H1 (cell line): ENCODE measurements at regions not wholly inside any gene's neighbourhood (a gene's known extent, or its start where the extent isn't known, plus 50 kb on each side); places are given as distances from the start of the nearest gene placed in this dataset.

Experiments used
- CTCF ChIA-PET: fragments of 300-600 bp; sonication (Branson Sonifier 250); formaldehyde crosslinking; loops from one replicate; lab custom pipeline; 2021; ENCODE audit not compliant: partially characterized antibody; lab: Charles Lee
- POLR2A ChIA-PET: fragments of 300-600 bp; sonication (Branson Sonifier 250); formaldehyde crosslinking; loops from one replicate; lab custom pipeline; 2021; ENCODE audit warnings: inconsistent platforms; ENCODE audit not compliant: partially characterized antibody; lab: Charles Lee
- DNase-seq, 2 experiments: peaks; one replicate each; pipeline versions ENCODE4 v3.0.0 to v3.0.0-alpha.2; 2010 to 2022; ENCODE audit warnings: low spot score in 2 of 2, low read depth in 1 of 2, mixed read lengths in 1 of 2
- FAIRE-seq: peaks from 2 replicates; lab custom pipeline; 2011; peaks lifted over from hg19 to GRCh38; lab: Jason Lieb, UNC
- H2AFZ ChIP-seq: 2 replicates; pipeline ENCODE4 v1.8.1; 2012; ENCODE audit warnings: low read length, inconsistent platforms
- H2AK5ac ChIP-seq: 2 replicates; pipeline ENCODE4 v1.6.1; 2013; ENCODE audit warnings: low read depth, low read length
- H2BK120ac ChIP-seq: replicated peaks from 2 replicates; pipeline ENCODE3; 2013; ENCODE audit warnings: low read depth, low read length, inconsistent platforms
- H2BK12ac ChIP-seq: 2 replicates; pipeline ENCODE4 v1.6.1; 2013; ENCODE audit warnings: low read depth, low read length
- H2BK15ac ChIP-seq: 2 replicates; pipeline ENCODE4 v1.6.1; 2013; ENCODE audit warnings: low read length
- H2BK20ac ChIP-seq: 2 replicates; pipeline ENCODE4 v1.6.1; 2013; ENCODE audit warnings: low read length
- H2BK5ac ChIP-seq: 2 replicates; pipeline ENCODE4 v1.6.1; 2013; ENCODE audit warnings: low read depth, low read length
- H3K14ac ChIP-seq: 2 replicates; pipeline ENCODE4 v1.6.1; 2013; ENCODE audit warnings: inconsistent platforms; ENCODE audit not compliant: insufficient read length
- H3K18ac ChIP-seq: 2 replicates; pipeline ENCODE4 v1.6.1; 2013; ENCODE audit warnings: low read length; ENCODE audit errors: extremely low read depth
- H3K23ac ChIP-seq: 2 replicates; pipeline ENCODE4 v1.6.1; 2013; ENCODE audit warnings: inconsistent platforms; ENCODE audit not compliant: insufficient read length
- H3K23me2 ChIP-seq: 2 replicates; pipeline ENCODE4 v1.6.1; 2013; ENCODE audit warnings: low read depth, low read length
- H3K27ac ChIP-seq: 2 replicates; pipeline ENCODE4 v1.6.1; 2011; ENCODE audit warnings: low read depth, low read length, inconsistent platforms
- H3K27me3 ChIP-seq, 4 experiments: replicated peaks in 1 of 4; 1 replicate in 1 of 4; 2 replicates in 3 of 4; pipeline versions ENCODE4 v1.6.1 to v1.8.1; 2011 to 2013; ENCODE audit warnings: low read length in 3 of 4, mild to moderate bottlenecking in 3 of 4, inconsistent platforms in 2 of 4, mixed read lengths in 2 of 4, moderate library complexity in 1 of 4; ENCODE audit not compliant: control insufficient read depth in 3 of 4, insufficient read depth in 3 of 4; ENCODE audit errors: extremely low read depth in 1 of 4
- H3K36me3 ChIP-seq, 4 experiments: 2 replicates each; pipeline versions ENCODE4 v1.6.1 to v1.8.1; 2011 to 2013; ENCODE audit warnings: mild to moderate bottlenecking in 4 of 4, low read length in 3 of 4, moderate library complexity in 2 of 4, control low read depth in 1 of 4, inconsistent platforms in 1 of 4; ENCODE audit not compliant: insufficient read depth in 4 of 4, control insufficient read depth in 2 of 4
- H3K4ac ChIP-seq: replicated peaks from 2 replicates; pipeline ENCODE3; 2013; ENCODE audit warnings: low read length, low read depth, mixed read lengths, inconsistent platforms; ENCODE audit not compliant: insufficient read length
- H3K4me1 ChIP-seq, 4 experiments: replicated peaks in 1 of 4; 1 replicate in 1 of 4; 2 replicates in 3 of 4; pipeline versions ENCODE4 v1.6.1 to v1.8.1; 2011 to 2013; ENCODE audit warnings: low read length in 3 of 4, inconsistent platforms in 2 of 4, mixed read lengths in 1 of 4; ENCODE audit not compliant: insufficient read depth in 4 of 4, control insufficient read depth in 3 of 4
- H3K4me2 ChIP-seq, 2 experiments: 2 replicates each; pipeline versions ENCODE4 v1.6.1 to v1.8.1; 2011 to 2013; ENCODE audit warnings: low read depth in 2 of 2, low read length in 2 of 2, control low read depth in 1 of 2, inconsistent platforms in 1 of 2, mild to moderate bottlenecking in 1 of 2; ENCODE audit not compliant: insufficient read depth in 1 of 2
- H3K4me3 ChIP-seq, 4 experiments: fragments of 200-600, 300-600 bp in 1 of 4; sonication (generic), shearing (Covaris generic), sonication (Bioruptor Twin) in 1 of 4; 2 replicates each; pipeline versions ENCODE4 v1.5.1 to v1.8.1; 2011 to 2016; ENCODE audit warnings: low read length in 4 of 4, low read depth in 3 of 4, control low read depth in 2 of 4, inconsistent platforms in 2 of 4, mild to moderate bottlenecking in 2 of 4, mixed read lengths in 1 of 4, moderate library complexity in 1 of 4; ENCODE audit not compliant: insufficient read depth in 2 of 4; ENCODE audit errors: extremely low read depth in 1 of 4
- H3K56ac ChIP-seq: replicated peaks from 2 replicates; pipeline ENCODE3; 2013; ENCODE audit warnings: low read depth, mild to moderate bottlenecking, mixed read lengths, low read length, inconsistent platforms; ENCODE audit not compliant: insufficient read length
- H3K79me1 ChIP-seq: 2 replicates; pipeline ENCODE4 v1.6.1; 2013; ENCODE audit warnings: low read depth, low read length, control low read depth
- H3K79me2 ChIP-seq, 2 experiments: 2 replicates each; pipeline versions ENCODE4 v1.6.1 to v1.8.1; 2012 to 2013; ENCODE audit warnings: low read length in 2 of 2, mild to moderate bottlenecking in 2 of 2, inconsistent platforms in 1 of 2; ENCODE audit not compliant: insufficient read depth in 2 of 2, control insufficient read depth in 1 of 2
- H3K9ac ChIP-seq, 4 experiments: replicated peaks in 1 of 4; 1 replicate in 1 of 4; 2 replicates in 3 of 4; pipeline versions ENCODE4 v1.6.1 to v1.8.1; 2011 to 2013; ENCODE audit warnings: low read depth in 3 of 4, low read length in 3 of 4, control low read depth in 2 of 4, mild to moderate bottlenecking in 2 of 4, moderate library complexity in 2 of 4, inconsistent platforms in 1 of 4; ENCODE audit errors: extremely low read depth in 1 of 4
- H3K9me3 ChIP-seq, 2 experiments: 2 replicates each; pipeline versions ENCODE4 v1.6.1 to v1.8.1; 2012 to 2013; ENCODE audit warnings: mild to moderate bottlenecking in 2 of 2, moderate library complexity in 2 of 2, control low read depth in 1 of 2, inconsistent platforms in 1 of 2, low read depth in 1 of 2, low read length in 1 of 2, mixed read lengths in 1 of 2; ENCODE audit not compliant: insufficient read depth in 2 of 2
- H4K20me1 ChIP-seq, 2 experiments: replicated peaks in 1 of 2; 2 replicates each; pipeline versions ENCODE3 to v1.8.1; 2011 to 2013; ENCODE audit warnings: inconsistent platforms in 2 of 2, low read length in 2 of 2, mild to moderate bottlenecking in 1 of 2; ENCODE audit not compliant: insufficient read depth in 2 of 2, control insufficient read depth in 1 of 2
- H4K5ac ChIP-seq: 2 replicates; pipeline ENCODE4 v1.6.1; 2013; ENCODE audit warnings: low read length, low read depth, mixed read lengths, inconsistent platforms; ENCODE audit not compliant: insufficient read length
- H4K8ac ChIP-seq: 2 replicates; pipeline ENCODE4 v1.8.0; 2013; ENCODE audit warnings: mild to moderate bottlenecking, moderate library complexity, low read length, inconsistent platforms; ENCODE audit not compliant: insufficient read depth; ENCODE audit errors: extremely low read depth
- H4K91ac ChIP-seq: replicated peaks from 2 replicates; pipeline ENCODE3; 2013; ENCODE audit warnings: low read length, mixed read lengths, inconsistent platforms; ENCODE audit not compliant: insufficient read length
- BACH1 ChIP-seq: IDR thresholded peaks from 2 replicates; pipeline ENCODE4 v1.6.1; 2012; ENCODE audit warnings: low read length, improper control_type of control experiment
- CTBP2 ChIP-seq: IDR thresholded peaks from 2 replicates; pipeline ENCODE4 v1.7.0; 2011; ENCODE audit warnings: borderline replicate concordance, mild to moderate bottlenecking, moderate library complexity, mixed read lengths, low read length; ENCODE audit not compliant: insufficient read depth, insufficient read length
- FOSL1 ChIP-seq: IDR thresholded peaks from 2 replicates; pipeline ENCODE4 v1.6.1; 2011; ENCODE audit warnings: mild to moderate bottlenecking, low read depth, low read length, moderate library complexity; ENCODE audit not compliant: insufficient read depth
- GABPA ChIP-seq: IDR thresholded peaks from 2 replicates; pipeline ENCODE4 v1.6.1; 2011; ENCODE audit warnings: mild to moderate bottlenecking, low read length, moderate library complexity, borderline replicate concordance; ENCODE audit not compliant: insufficient read depth
- JUND ChIP-seq: IDR thresholded peaks from 2 replicates; pipeline ENCODE4 v1.6.1; 2011; ENCODE audit warnings: mild to moderate bottlenecking, improper control_type of control experiment, low read length
- KDM1A ChIP-seq: fragments of 200-600, 300-600 bp; sonication (generic); IDR thresholded peaks from 2 replicates; pipeline ENCODE4 v1.7.1; 2016; ENCODE audit warnings: mild to moderate bottlenecking, low read length, borderline replicate concordance
- RBBP5 ChIP-seq: IDR thresholded peaks from 2 replicates; pipeline ENCODE4 v1.7.1; 2012; ENCODE audit warnings: low read depth, mild to moderate bottlenecking, inconsistent platforms, low read length, moderate library complexity, borderline replicate concordance
- SUZ12 ChIP-seq: fragments of 200-600 bp; sonication (generic); IDR thresholded peaks from 2 replicates; pipeline ENCODE4 v1.6.1; 2012; ENCODE audit warnings: mild to moderate bottlenecking, inconsistent platforms, low read length, moderate library complexity, mixed read lengths
- WGBS, 2 experiments: shearing (Covaris generic) in 1 of 2; methylation state at CpG; one replicate each; pipeline versions ENCODE4 v1.1.6 to v1.1.7; 2013 to 2015; ENCODE audit warnings: low lambda C conversion rate in 2 of 2, mixed read lengths in 2 of 2, inconsistent platforms in 1 of 2, low coverage in 1 of 2, missing lambda C conversion rate in 1 of 2; ENCODE audit not compliant: insufficient replicate concordance in 2 of 2, insufficient coverage in 1 of 2, insufficient read length in 1 of 2; ENCODE audit errors: extremely low coverage in 1 of 2, missing lambda C conversion rate in 1 of 2; 5-methylcytosine and 5-hydroxymethylcytosine counted together
- TF ChIP-seq, protein P1 (sequence below): IDR thresholded peaks from 2 replicates; pipeline ENCODE4 v1.6.1; 2012; ENCODE audit warnings: low read length, inconsistent platforms

GRCh38 chr10:124262971-124263370 lies 155.8 kb downstream of the OAT start:
- H3K4me2 ChIP-seq: no peak overlapping the region
- H3K79me2 ChIP-seq: no peaks in the 10 kb centered on the region
- no peaks in the 10 kb centered on the region for H3K9me3 ChIP-seq
- H4K5ac ChIP-seq: no peak overlapping the region
- no peak overlapping the region for H2BK5ac ChIP-seq
- no peak for FAIRE-seq
- H4K8ac ChIP-seq: no peak overlapping the region
- no peaks in the 10 kb centered on the region for H3K23me2 ChIP-seq
- H3K4ac ChIP-seq: no peak overlapping the region
- POLR2A ChIA-PET: no interaction called here
- WGBS, 2 experiments: 91% methylated on average over 7 of the region's 7 CpGs; no CpG with 5 or more reads in 1 of the 2 experiments
- no peak for DNase-seq
- no peak overlapping the region for H4K91ac ChIP-seq
- H2BK15ac ChIP-seq: no peak overlapping the region
- no peaks in the 10 kb centered on the region; a peak in 1 of 7 replicates for H3K4me1 ChIP-seq
- H4K20me1 ChIP-seq: no peaks in the 10 kb centered on the region
- H3K27ac ChIP-seq: no peak overlapping the region
- H2BK120ac ChIP-seq: no peak overlapping the region
- no peak overlapping the region for H2AFZ ChIP-seq
- no peaks in the 10 kb centered on the region for H3K79me1 ChIP-seq
- H3K56ac ChIP-seq: no peak overlapping the region
- H3K4me3 ChIP-seq: no peak overlapping the region
- no peak overlapping the region for H2BK20ac ChIP-seq
- H2AK5ac ChIP-seq: no peak overlapping the region
- no peaks in the 10 kb centered on the region for H3K36me3 ChIP-seq
- no peak overlapping the region for H3K14ac ChIP-seq
- CTCF ChIA-PET: interaction anchor here (1.2 to 7.3 kb wide), 5 partner anchors 8 to 267 kb away, joined by 3 to 29 read pairs (median 3); no protein-coding TSS in a partner anchor
- H3K18ac ChIP-seq: no peak overlapping the region
- H2BK12ac ChIP-seq: no peak overlapping the region
- 0 out of 7 replicates have a peak, but pooled peaks cover 0 to 2% (median 0%) of the 10 kb centered on the region in 4 experiments for H3K27me3 ChIP-seq
- H3K9ac ChIP-seq: no peak overlapping the region
- H3K23ac ChIP-seq: no peak overlapping the region
- TF ChIP-seq, protein P1, sequence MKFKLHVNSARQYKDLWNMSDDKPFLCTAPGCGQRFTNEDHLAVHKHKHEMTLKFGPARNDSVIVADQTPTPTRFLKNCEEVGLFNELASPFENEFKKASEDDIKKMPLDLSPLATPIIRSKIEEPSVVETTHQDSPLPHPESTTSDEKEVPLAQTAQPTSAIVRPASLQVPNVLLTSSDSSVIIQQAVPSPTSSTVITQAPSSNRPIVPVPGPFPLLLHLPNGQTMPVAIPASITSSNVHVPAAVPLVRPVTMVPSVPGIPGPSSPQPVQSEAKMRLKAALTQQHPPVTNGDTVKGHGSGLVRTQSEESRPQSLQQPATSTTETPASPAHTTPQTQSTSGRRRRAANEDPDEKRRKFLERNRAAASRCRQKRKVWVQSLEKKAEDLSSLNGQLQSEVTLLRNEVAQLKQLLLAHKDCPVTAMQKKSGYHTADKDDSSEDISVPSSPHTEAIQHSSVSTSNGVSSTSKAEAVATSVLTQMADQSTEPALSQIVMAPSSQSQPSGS: no peak
- TF ChIP-seq FOSL1 (no peak), RBBP5 (no peak), BACH1 (no peak), JUND (no peak), SUZ12 (no peak), KDM1A (no peak), GABPA (no peak), CTBP2 (no peak)
